OCI-M2 (cell line): ENCODE measurements at regions not wholly inside any gene's neighbourhood (a gene's known extent, or its start where the extent isn't known, plus 50 kb on each side); places are given as distances from the start of the nearest gene placed in this dataset.
"Not testable (repeated sequence)": the region's sequence is repeated elsewhere in the genome, so short reads cannot be mapped to it uniquely, and the experiment has no call there.

Experiments used
- DNase-seq: peaks from one replicate; lab custom pipeline; 2025; ENCODE audit not compliant: unreplicated experiment; lab: John Stamatoyannopoulos, UW

DNA sequence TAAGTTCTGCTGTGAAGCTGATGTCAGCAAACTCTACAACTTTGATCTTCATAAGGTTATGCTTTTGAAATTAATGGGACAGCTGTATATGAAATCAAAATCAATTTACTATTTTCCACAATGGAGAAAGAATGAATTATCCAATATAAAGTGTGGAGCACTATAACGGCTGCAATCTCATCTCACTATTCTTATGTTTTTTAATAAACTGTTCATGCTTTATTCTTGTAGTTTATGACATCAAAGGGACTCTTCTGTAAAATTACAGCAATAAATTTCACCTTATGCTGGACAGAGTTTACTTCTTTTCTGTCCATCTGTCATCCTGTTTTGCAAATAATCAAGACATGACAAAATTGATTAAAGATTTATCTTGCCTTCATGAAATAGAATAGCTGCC, 192.5 kb downstream of the TECRL start:
- DNase-seq = no peak

DNA sequence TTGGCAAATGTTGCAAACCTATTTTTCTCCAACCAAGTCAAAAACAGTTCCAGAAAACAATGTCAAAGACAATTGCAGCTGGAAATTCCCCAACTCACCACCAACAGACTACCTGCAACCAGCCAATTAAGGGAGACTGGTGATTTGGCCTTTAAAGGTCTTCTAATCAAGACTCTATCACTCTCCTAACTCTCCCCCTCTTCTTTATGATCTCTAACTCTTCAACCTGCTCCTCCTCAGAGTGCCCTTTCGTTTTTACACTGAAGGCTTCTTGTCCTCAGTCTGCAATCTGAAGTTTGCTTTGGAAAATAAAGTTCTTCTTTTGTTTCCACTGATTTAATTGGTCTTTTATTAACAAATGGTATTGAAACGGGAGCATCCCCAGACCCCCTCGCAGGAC, 203.9 kb downstream of the TECRL start:
- no peak for DNase-seq

DNA sequence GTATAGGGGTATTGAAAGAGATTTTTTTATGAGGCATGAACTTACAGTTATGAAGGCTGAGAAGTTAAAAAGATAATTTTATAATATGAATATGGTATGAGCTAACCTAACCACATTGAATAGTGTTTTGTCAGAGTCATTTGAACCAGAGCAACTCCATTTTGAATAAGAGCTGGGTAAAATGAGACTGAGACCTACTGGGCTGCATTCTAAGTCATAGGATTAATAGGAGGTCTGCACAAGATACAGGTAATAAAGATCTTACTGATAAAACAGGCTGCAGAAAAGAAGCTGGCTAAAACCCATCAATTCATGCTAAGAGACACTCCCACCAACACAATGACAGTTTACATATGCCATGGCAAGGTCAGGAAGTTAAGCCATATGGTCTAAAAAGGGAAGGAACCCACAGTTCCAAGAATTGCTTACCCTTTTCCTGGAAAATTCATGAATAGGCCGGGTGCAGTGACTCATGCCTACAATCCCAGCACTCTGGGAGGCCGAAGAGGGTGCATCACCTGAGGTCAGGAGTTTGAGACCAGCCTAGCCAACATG, 209.2 kb downstream of the TECRL start:
- no peak for DNase-seq

DNA sequence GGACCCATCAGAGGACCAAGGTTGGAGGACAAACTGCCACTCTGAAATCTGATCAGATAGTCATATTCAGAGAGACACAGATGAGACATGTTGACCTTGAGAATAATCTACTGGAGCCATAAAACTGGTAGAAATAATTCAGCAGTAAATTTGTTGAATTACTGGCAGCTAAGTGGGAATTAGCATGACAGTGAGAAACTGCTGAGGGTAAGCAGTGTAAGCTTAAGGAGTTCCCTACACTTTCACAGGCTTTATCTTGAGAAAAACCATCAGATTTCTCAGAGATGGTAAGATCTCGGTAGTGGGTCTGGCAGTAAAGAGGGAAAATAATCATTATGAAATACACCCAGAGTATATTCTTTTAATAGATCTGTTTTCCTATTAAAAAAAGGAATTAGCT, 213.7 kb downstream of the TECRL start:
- DNase-seq = no peak

DNA sequence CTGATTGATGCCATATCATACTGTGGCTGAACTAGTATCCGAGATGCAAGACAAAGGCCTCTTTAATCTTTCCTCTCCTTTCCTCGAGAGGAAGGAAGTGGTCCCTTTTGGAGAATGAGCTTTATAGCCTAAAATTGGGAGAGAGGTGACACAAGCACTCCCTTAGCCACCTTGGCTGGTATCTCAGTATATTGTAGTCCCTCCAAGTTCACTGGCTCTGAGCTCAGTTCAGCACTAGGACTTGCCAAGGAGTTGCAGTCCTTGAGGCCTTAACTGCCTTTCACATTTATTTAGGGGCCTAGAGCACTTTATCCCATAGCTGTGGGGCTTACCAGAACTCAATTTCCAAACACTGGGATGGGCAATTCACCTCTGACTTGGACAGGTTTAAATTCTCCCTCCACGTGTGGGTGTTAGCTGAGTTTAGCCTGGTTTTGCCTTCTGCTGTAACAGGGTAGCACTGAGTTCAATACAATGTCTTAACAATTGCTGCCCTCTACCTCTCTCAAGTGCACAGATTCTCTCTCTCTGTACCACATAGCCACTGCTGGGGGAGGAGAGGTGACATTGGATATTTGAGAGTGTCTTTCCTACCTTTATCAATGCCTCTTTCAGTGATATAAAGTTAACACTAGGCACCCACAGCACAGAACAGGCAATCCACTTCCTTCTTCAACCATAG, 216.4 kb downstream of the TECRL start:
- no peak for DNase-seq

DNA sequence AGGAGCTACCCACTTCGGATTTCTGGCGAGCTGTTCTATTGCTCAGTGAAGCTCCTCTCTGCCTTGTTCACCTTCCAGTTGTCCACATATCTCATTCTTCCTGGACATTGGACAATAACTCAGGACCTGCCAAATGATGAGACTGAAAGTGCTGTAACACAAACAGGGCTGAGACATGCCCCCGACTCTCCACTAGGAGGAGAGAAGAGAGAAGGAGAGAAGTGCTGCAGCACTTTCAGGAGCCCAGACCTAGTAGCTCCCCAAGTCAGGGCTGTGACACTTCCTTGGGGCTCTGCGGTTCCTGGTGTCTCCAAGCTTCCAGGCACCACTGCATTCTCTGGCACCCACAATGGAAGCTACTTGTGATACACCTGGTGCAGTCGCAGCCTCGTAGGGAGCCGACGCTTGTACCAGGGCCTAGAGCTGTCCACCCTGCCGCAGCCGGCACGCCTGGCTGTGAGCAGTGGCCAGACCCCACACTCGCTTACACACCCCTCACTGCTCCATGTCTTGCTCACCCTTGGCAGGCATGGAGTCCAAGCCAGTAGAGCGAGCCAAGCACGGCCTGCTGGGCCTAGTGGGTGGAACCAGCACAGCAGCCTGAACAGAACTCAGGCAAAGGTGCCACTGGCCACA, 234.9 kb downstream of the TECRL start:
- no peak for DNase-seq

DNA sequence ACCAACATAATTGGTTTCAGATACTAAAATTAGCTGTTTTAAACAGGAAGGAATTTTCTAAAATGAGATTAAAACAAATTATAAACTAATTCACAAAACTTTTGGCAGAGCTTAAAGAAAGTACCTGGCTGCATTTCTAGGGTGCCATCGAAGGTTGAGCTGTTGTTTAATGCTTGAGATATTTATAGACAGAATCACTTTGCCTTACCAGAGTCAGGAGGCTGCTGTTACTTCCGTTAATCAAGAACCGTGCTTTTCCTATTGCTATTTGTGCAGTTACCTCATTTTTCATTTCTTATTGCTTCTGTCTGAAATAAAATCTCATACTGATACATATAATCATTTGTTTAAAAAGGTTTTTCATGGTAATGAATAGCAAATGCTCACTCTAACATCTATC, 242.9 kb downstream of the TECRL start:
- no peak for DNase-seq

DNA sequence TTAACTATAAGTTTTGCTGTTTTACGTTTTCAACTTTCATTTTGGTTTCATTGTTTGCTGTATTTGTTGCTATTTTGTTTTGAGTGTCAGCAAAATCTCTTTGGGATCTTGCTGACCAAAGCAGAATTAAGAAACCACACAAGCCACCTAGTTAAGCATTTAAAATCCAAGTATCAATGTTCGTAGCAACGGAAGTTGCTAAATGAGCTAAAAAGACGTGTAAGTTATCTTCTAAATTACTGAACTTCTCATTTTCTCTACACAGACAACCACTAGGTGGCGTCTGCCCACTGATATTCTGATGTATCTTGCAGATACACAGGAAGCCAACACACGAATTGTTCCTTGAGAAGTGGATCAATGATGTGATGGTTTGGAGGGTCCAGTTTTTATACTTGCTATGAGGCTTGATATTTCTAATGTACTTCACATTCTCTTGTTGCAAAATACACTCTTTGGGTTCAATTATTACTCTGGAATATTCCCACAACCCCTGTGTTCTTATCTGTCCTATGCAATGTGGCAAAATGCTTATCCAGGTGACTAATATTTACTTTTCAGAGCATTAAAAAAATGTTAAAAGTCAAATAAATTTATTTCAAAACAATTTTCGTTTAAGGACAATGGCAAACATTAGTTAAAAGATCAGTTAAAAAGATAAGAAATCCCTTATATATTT, 250.5 kb downstream of the TECRL start:
- peak; percentile 36 for DNase-seq

DNA sequence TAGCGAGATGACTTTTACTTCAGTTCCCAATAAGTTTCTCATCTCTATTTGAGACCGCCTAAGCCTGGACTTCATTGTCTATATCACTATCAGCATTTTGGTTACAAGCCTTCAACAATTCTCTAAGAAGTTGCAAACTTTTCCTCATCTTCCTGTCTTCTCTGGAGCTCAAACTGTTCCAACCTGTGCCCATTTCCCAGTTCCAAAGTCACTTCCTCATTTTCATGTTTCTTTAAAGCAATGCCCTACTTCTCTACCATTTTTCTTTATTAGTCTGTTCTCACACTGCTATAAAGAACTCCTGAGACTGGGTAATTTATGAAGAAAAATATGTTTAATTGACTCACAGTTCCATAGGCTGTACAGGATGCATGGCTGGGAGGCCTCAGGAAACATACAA, 251.9 kb downstream of the TECRL start:
- no peak for DNase-seq

DNA sequence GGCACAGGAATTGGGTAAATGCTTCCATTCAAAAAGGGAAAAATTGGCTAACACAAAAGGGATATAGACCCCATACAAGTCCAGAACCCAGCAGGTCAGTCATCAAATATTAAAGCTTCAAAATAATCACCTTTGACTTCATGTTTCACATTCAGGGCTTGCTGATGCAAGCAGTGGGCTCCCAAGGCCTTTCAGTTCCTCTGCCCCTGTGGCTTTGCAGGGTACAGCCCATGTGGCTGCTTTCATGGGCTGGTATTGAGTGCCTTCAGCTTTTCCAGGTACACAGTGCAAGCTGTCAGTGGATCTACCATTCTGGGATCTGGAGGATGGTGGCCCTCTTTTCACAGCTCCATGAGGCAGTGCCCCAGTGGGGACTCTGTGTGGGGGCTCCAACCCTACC, 253.0 kb downstream of the TECRL start:
- DNase-seq = no peak

DNA sequence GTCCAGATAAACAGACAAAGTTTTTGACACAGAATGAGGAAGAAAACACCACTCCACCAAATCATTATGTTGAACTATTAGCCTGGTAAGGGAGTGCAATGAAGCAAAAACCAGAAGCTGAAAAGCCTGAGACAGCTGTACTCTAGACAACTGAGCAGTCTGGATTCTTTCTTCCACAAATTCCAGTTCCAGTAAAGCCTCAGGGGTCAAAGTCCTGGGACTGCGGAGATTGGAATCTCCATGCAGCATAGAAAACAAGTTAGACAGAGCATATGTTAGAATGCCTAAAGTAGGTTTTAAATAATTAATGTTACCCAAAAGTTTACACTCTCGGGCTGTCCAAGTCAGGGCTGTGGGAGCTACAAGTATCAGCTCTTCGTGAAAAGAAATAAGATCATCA, 263.2 kb downstream of the TECRL start:
- DNase-seq = no peak

DNA sequence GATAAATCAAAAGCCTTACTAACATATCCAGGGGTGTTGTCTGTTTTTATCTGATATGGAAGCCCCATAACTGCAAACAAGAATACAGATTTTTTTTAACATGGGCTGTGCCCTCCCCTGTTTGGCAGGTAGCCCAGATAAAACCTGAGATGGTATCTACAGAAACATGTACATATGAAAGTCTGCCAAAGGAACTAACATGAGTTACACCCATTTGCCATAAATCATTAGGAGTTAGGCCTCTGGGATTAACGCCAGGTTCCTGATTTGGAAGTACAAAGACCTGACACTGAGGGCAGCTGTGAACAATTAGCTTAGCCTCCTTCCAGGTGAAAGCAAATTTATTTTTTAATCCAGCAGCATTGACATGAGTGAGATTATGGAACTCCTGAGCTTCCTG, 264.3 kb downstream of the TECRL start:
- DNase-seq = no peak

DNA sequence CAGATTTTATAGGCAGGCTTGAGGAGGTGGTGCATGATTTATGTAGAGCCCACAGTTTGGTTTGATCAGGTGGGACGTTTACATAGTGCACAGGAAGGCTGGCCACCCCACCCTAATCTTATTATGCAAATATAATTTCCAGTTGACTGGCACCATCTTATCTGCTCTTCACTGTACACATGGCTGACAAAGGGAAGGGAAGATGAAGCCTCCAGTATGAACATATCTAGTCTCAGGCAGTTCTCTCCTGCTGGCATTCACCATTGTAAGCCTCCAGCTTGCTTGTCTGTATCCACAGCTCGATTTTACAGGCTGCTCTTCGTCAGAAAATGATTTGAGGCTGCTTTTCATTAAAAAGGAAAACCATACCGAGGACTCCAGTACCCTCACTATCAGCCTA, 278.3 kb downstream of the TECRL start:
- no peak for DNase-seq

DNA sequence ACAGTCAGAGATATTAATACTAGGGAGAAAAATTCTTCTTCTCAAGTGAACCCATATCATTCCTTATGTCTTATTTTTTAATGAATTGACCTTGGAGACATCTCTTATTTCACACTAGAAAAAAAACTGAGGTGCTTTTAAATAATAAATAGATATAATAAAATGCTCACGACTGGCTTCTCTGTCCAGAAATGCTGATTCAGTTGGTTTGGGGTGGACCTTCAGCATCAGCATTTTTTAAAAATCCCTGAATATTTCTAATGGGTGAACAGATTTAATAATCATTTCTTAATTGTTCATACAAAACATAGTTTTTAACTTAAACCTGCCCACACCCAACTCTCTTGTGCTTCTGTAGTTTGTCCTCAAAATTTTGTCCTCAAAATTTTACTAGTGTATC, 283.9 kb downstream of the TECRL start:
- no peak for DNase-seq

DNA sequence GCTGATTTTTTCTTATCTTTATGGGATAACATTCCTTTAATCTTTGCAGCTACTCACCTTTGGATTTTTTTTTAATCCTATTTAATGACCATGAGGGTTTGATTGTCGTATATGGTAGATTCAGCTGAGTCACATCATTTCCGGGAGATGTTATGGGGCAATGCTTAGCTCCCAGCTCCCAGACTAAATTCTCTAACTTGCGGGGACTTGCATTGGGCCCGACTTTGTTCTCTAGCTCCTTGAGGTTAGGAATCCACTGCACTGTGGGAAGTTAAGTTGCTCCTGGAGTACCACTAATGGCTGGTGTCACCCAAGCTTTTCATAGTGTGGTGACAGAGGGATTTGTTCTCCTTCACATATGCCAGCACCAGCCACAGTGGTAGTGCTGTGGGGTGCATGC, 287.4 kb downstream of the TECRL start:
- DNase-seq = no peak

DNA sequence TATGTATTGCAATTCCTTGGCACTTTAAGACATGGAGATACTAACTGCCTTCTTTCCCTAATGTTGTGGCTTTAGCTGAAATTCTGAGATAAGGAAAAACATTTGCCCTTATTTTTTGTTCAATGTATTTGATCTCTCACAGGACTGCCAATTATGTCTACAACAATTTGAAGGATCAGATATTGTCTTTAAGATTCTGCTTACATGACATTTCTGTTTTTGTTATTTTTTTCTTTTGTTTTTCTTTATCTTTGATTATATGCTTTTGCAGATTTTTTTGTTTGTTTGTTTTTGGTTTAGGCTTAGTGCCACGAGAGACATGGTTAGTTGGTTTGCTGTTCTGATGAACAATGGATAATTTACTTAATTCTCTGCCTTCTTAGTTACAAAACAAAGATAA, 303.3 kb downstream of the TECRL start:
- no peak for DNase-seq

DNA sequence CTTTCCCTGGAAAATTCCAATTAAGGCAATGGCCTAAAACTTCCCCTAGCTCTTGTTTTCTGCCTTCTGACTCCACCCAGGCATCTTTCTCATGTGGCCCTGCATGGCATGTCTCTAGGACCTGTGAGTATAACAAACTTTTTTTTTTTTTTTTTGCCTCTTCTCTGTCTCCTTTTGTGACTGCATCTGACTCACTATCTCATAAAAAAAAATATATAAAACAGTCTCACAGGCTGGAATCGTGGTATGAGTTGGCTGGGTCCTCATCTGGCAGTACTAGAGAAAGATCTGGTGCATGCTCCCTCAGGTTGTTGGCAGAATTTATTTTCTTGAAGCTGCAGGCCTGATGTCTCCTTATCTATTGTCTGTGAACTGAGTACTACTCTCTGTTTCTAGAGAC, 313.9 kb downstream of the TECRL start:
- DNase-seq = no peak

DNA sequence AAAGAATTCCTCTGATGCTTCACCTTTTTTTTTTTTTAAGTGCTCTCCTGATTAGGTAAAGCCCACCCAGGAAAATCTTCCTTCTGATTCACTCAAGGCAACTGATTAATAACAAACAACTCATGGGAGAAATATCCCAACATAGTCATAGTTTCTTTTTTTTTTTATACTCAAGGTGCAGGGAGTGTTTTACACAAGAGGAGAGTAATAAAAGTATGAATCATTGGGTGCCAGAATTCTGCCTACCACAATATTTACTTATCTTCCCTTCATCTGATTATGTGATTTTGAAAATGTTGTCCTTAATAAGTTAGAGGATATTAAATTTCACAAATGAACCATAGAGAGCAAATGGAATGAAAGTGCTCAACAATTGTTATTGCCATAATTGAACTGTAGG, 329.9 kb downstream of the TECRL start:
- no peak for DNase-seq

DNA sequence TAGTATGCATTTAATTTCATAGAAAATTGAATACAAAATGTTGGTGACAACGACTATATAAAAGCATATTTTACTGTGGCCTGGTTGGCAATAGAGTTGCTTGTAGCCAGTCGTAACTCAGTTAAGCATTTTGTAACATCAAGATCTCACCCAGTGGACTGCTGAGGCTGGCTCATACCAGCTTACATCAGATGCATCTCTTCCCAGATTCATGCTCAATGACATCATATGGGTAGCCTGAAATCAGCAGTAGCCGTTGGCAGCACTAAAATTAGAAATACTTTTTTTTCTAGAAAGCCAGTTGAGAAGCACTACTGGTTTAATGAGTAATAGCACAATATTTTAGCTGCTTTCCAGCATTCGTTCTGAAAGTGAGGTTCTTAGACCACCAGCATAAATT, 341.2 kb downstream of the TECRL start:
- DNase-seq = no peak

DNA sequence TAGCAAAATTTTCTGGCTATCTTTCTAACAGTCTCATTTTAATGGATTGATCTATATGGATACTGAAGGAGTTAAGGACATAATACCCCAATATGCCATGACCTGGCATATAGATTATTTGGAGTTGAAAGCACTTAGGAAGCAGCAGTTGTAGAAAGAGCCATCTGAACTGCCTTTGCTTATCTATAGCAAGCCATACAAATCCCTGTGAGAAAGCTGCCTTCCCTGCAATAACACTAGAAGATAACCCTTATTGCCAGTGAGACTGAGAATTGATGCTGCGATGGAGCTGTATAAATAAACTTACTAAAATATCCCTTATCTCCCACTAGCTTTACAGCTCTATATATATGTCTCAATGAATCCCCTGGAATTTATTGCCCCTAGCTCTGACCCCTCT, 346.3 kb downstream of the TECRL start:
- no peak for DNase-seq

DNA sequence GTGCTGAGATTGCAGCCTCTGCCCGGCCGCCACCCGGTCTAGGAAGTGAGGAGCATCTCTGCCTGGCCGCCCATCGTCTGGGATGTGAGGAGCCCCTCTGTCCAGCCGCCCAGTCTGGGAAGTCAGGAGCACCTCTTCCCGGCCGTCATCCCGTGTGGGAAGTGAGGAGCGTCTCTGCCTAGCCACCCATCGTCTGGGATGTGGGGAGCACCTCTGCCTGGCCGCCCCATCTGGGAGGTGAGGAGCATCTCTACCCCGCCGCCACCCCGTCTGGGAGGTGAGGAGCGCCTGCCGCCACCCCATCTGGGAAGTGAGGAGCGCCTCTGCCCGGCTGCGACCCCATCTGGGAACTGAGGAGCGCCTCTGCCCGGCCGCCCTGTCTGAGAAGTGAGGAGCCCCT, 372.2 kb downstream of the TECRL start:
- not testable (repeated sequence) for DNase-seq

DNA sequence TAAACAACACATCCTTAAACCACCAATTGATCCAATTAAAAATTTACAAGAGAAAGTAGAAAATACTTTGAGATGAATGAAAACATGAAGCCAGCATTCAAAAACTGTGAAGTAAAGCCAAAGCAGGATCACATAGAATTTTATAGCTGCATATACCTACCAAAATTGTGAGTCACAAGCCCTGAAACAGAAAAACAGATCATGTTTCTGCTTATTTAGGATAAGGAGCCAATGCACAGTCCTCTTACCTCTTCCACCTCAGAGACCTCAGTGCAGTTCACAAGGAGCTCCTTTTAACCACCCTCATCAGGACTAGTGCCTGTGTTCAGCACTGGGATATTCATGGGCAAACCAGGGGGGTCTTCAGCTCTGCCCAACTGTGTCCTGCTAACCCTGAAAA, 386.7 kb downstream of the TECRL start:
- no peak for DNase-seq
